GM12878 (cell line): ENCODE measurements at regions not wholly inside any gene's neighbourhood (a gene's known extent, or its start where the extent isn't known, plus 50 kb on each side); places are given as distances from the start of the nearest gene placed in this dataset.
A peak's percentile ranks its signal among the peaks of the same experiment; 100 is the strongest.

ENCODE experiments used
- ATAC-seq: fragments of 200-7000 bp; cut with Tn5 transposase; 3 replicates; pipeline ENCODE4 v1.9.1; 2020; ENCODE audit warnings: mild to moderate bottlenecking, moderate library complexity
- BruUV-seq: library from RNA; stranded (reverse); fragments of 400-500 nt; replicated peaks from 2 replicates; lab custom pipeline; 2021; lab: Mats Ljungman, UMichigan
- CTCF ChIA-PET: fragments of 300-600 bp; sonication (Branson Sonifier 250); formaldehyde crosslinking; extraction: SDS; loops from one replicate; lab custom pipeline; 2021; ENCODE audit warnings: inconsistent platforms; lab: Yijun Ruan, JAX
- POLR2A ChIA-PET: fragments of 350-600 bp; formaldehyde crosslinking; extraction: SDS; loops from one replicate; lab custom pipeline; 2021; ENCODE audit warnings: inconsistent platforms; lab: Charles Lee
- RAD21 ChIA-PET: fragments of 300-600 bp; sonication (Branson Sonifier 250); formaldehyde crosslinking; loops from one replicate; lab custom pipeline; 2023; ENCODE audit warnings: antibody characterized with exemption; ENCODE audit not compliant: unreplicated experiment; lab: Charles Lee
- SMC1A ChIA-PET: fragments of 300-600 bp; sonication (Branson Sonifier 250); formaldehyde crosslinking; loops from one replicate; lab custom pipeline; 2023; ENCODE audit not compliant: unreplicated experiment, uncharacterized antibody; lab: Charles Lee
- DNase-seq: peaks from one replicate; pipeline ENCODE4 v3.0.0-alpha.2; 2011; ENCODE audit warnings: low read depth, low spot score
- FAIRE-seq: peaks from 3 replicates; lab custom pipeline; 2011; peaks lifted over from hg19 to GRCh38; lab: Jason Lieb, UNC
- H2AFZ ChIP-seq: 2 replicates; pipeline ENCODE4 v1.6.0; 2011; ENCODE audit warnings: low read depth, low read length, control low read depth; ENCODE audit not compliant: control insufficient read depth
- H3K27ac ChIP-seq: 2 replicates; pipeline ENCODE4 v1.5.1; 2011; ENCODE audit warnings: control low read depth; ENCODE audit not compliant: control insufficient read depth, insufficient read depth
- H3K27me3 ChIP-seq, 2 experiments: replicated peaks in 1 of 2; 2 replicates each; pipeline versions ENCODE4 v1.6.0 to v1.6.1; 2011; ENCODE audit warnings: low read length in 1 of 2; ENCODE audit not compliant: control insufficient read depth in 2 of 2, insufficient read depth in 2 of 2
- H3K36me3 ChIP-seq, 2 experiments: 2 replicates each; pipeline ENCODE4 v1.5.1; 2011; ENCODE audit warnings: low read length in 1 of 2; ENCODE audit not compliant: control insufficient read depth in 2 of 2, insufficient read depth in 2 of 2
- H3K4me1 ChIP-seq: 2 replicates; pipeline ENCODE4 v1.6.1; 2011; ENCODE audit warnings: mild to moderate bottlenecking, low read length, moderate library complexity, mixed read lengths; ENCODE audit not compliant: control insufficient read depth, insufficient read depth
- H3K4me2 ChIP-seq: 2 replicates; pipeline ENCODE4 v1.6.0; 2011; ENCODE audit warnings: control low read depth; ENCODE audit not compliant: control insufficient read depth, insufficient read depth
- H3K4me3 ChIP-seq: fragments of 200-600 bp; sonication (generic); 2 replicates; pipeline ENCODE4 v1.5.1; 2016
- H3K79me2 ChIP-seq: 2 replicates; pipeline ENCODE4 v1.6.0; 2011; ENCODE audit warnings: low read length; ENCODE audit not compliant: control insufficient read depth, insufficient read depth
- H3K9ac ChIP-seq: 2 replicates; pipeline ENCODE4 v1.8.0; 2011; ENCODE audit warnings: low read length, control low read depth, mixed read lengths; ENCODE audit not compliant: control insufficient read depth, insufficient read depth
- H3K9me3 ChIP-seq: replicated peaks from 3 replicates; pipeline ENCODE4 v1.5.1; 2011; ENCODE audit warnings: mild to moderate bottlenecking, low read length; ENCODE audit not compliant: control insufficient read depth, insufficient read depth
- H4K20me1 ChIP-seq: 2 replicates; pipeline ENCODE4 v1.6.0; 2011; ENCODE audit not compliant: control insufficient read depth, insufficient read depth
- CTCF ChIP-seq, 3 experiments: IDR thresholded peaks in 2 of 3; conservative IDR thresholded peaks in 1 of 3; 2 replicates each; pipeline ENCODE4 v1.5.1; 2011; ENCODE audit warnings: low read depth in 3 of 3, low read length in 3 of 3, mild to moderate bottlenecking in 3 of 3, control low read depth in 2 of 3, moderate library complexity in 2 of 3, inconsistent platforms in 1 of 3, mixed read lengths in 1 of 3; ENCODE audit not compliant: control insufficient read depth in 2 of 3, insufficient read depth in 1 of 3; ENCODE audit errors: extremely low read depth in 1 of 3
- HDGF ChIP-seq: fragments of 450-650 bp; IDR thresholded peaks from 2 replicates; pipeline ENCODE4 v1.6.1; 2016; ENCODE audit warnings: antibody characterized with exemption
- KAT2A ChIP-seq: conservative IDR thresholded peaks from 2 replicates; pipeline ENCODE4 v1.6.1; 2011; ENCODE audit warnings: low read depth, low read length; ENCODE audit not compliant: control insufficient read depth
- KDM1A ChIP-seq: fragments of 200-600 bp; sonication (generic); IDR thresholded peaks from 2 replicates; pipeline ENCODE4 v1.6.1; 2016; ENCODE audit warnings: borderline replicate concordance
- KLF5 ChIP-seq: fragments of 450-650 bp; IDR thresholded peaks from 2 replicates; pipeline ENCODE4 v1.6.1; 2014; ENCODE audit warnings: mild to moderate bottlenecking; ENCODE audit not compliant: partially characterized antibody
- MEF2A ChIP-seq: IDR thresholded peaks from 2 replicates; pipeline ENCODE4 v1.6.1; 2011; ENCODE audit warnings: low read depth, mild to moderate bottlenecking, low read length, moderate library complexity; ENCODE audit not compliant: insufficient read depth
- NFIC ChIP-seq: IDR thresholded peaks from 2 replicates; pipeline ENCODE4 v1.6.1; 2012; ENCODE audit warnings: low read depth, mild to moderate bottlenecking, inconsistent platforms, low read length, moderate library complexity
- NFYA ChIP-seq: IDR thresholded peaks from 2 replicates; pipeline ENCODE4 v1.6.1; 2011; ENCODE audit warnings: low read depth, mild to moderate bottlenecking, low read length, improper control_type of control experiment, borderline replicate concordance
- NFYB ChIP-seq: IDR thresholded peaks from 2 replicates; pipeline ENCODE4 v1.6.1; 2011; ENCODE audit warnings: low read depth, mild to moderate bottlenecking, low read length, improper control_type of control experiment, moderate library complexity; ENCODE audit not compliant: insufficient read depth
- PML ChIP-seq: IDR thresholded peaks from 2 replicates; pipeline ENCODE4 v1.6.1; 2012; ENCODE audit warnings: low read length, inconsistent platforms
- RAD21 ChIP-seq: IDR thresholded peaks from 2 replicates; pipeline ENCODE4 v1.6.1; 2011; ENCODE audit warnings: mild to moderate bottlenecking, low read depth, low read length, moderate library complexity; ENCODE audit not compliant: insufficient read depth
- SUZ12 ChIP-seq: fragments of 200-600 bp; sonication (generic); IDR thresholded peaks from one replicate; pipeline ENCODE4 v1.6.1; 2018; ENCODE audit warnings: antibody characterized with exemption, mild to moderate bottlenecking; ENCODE audit not compliant: unreplicated experiment
- USF2 ChIP-seq: IDR thresholded peaks from 2 replicates; pipeline ENCODE4 v1.6.1; 2011; ENCODE audit warnings: low read depth, low read length, improper control_type of control experiment, borderline replicate concordance
- YY1 ChIP-seq: IDR thresholded peaks from 2 replicates; pipeline ENCODE4 v1.6.1; 2011; ENCODE audit warnings: low read depth, mild to moderate bottlenecking, low read length
- WGBS: methylation state at CpG from one replicate; pipeline ENCODE4 v1.1.6; 2016; ENCODE audit warnings: low lambda C conversion rate; ENCODE audit not compliant: insufficient replicate concordance, insufficient coverage; ENCODE audit errors: missing lambda C conversion rate; 5-methylcytosine and 5-hydroxymethylcytosine counted together
- in situ Hi-C: fragments of 300-500 bp; cut with MboI; formaldehyde crosslinking; loops from 9 replicates; pipeline ENCODE4 v1.14.3; 2018; ENCODE audit warnings: mixed read lengths
- intact Hi-C: fragments of 100-400 bp; cut with micrococcal nuclease; formaldehyde crosslinking; loops from one replicate; pipeline ENCODE4 v1.14.2; 2022; ENCODE audit not compliant: unreplicated experiment

- RAD21 ChIA-PET: interaction anchor here (0.9 to 1.3 kb wide), 3 partner anchors 27 to 141 kb away, joined by 3 to 8 read pairs (median 3); no protein-coding TSS in a partner anchor
- H3K9me3 ChIP-seq: no peaks in the 10 kb centered on the region
- FAIRE-seq (peak; percentile 38), DNase-seq (no peak), ATAC-seq (peak; percentile 71)
- H3K9ac ChIP-seq: no peak overlapping the region
- H3K4me1 ChIP-seq: peaks cover 19% of the 10 kb centered on the region
- peak overlapping the region; percentile 1; the same call in 1 of the 2 replicates for H2AFZ ChIP-seq
- CTCF ChIA-PET: interaction anchor here (1.5 kb wide), 1 partner anchor 14 kb away, joined by 3 read pairs; no protein-coding TSS in a partner anchor
- SMC1A ChIA-PET: interaction anchor here (0.6 to 0.7 kb wide), 2 partner anchors 166 to 211 kb away, joined by 3 read pairs; no protein-coding TSS in a partner anchor
- intact Hi-C loops (no loop called here), in situ Hi-C loops (no loop called here)
- H3K27ac ChIP-seq: no peak overlapping the region
- H3K27me3 ChIP-seq: peaks cover 0 to 1% of the 10 kb centered on the region in 2 experiments; a peak in 2 of 4 replicates
- POLR2A ChIA-PET: interaction anchor here (0.7 to 1.1 kb wide), 2 partner anchors 27 to 29 kb away, joined by 3 to 5 read pairs; no protein-coding TSS in a partner anchor
- peak overlapping the region; percentile 26 for H3K4me2 ChIP-seq
- no peaks in the 10 kb centered on the region for H3K36me3 ChIP-seq
- no peak overlapping the region for H3K4me3 ChIP-seq
- TF ChIP-seq NFIC (0 out of 2 replicates have a peak, but pooled peaks have one; percentile 22), RAD21 (0 out of 2 replicates have a peak, but pooled peaks have one; percentile 22), HDGF (no peak)
- BruUV-seq: no TSS peak
- WGBS: 73% methylated on average over 5 of the region's 5 CpGs
- H4K20me1 ChIP-seq: no peaks in the 10 kb centered on the region
- H3K79me2 ChIP-seq: no peaks in the 10 kb centered on the region
These were observed 132.8 kb upstream of the KLF3 start for GRCh38 chr4:38531141-38531727.

- no peaks in the 10 kb centered on the region for H3K36me3 ChIP-seq
- H2AFZ ChIP-seq: no peak overlapping the region
- in situ Hi-C loops: no loop called here
- H3K4me2 ChIP-seq: no peak overlapping the region
- peaks cover 0 to 2% of the 10 kb centered on the region in 2 experiments; a peak in 2 of 4 replicates for H3K27me3 ChIP-seq
- ATAC-seq: no peak
- H3K9ac ChIP-seq: no peak overlapping the region
- SMC1A ChIA-PET: no interaction called here
- no peaks in the 10 kb centered on the region for H4K20me1 ChIP-seq
- 54% methylated on average over 6 of the region's 6 CpGs for WGBS
- DNase-seq: no peak
- no peaks in the 10 kb centered on the region for H3K9me3 ChIP-seq
- no peaks in the 10 kb centered on the region for H3K79me2 ChIP-seq
- POLR2A ChIA-PET: no interaction called here
- RAD21 ChIA-PET: no interaction called here
- CTCF ChIA-PET: no interaction called here
- intact Hi-C loops: no loop called here
- no peak for FAIRE-seq
- BruUV-seq: no TSS peak
- H3K4me1 ChIP-seq: peaks cover 19% of the 10 kb centered on the region
- H3K4me3 ChIP-seq: no peak overlapping the region
- no peak overlapping the region for H3K27ac ChIP-seq
- no peak for TF ChIP-seq SUZ12
- TF ChIP-seq HDGF: no peak
- no peak for TF ChIP-seq KDM1A
- no peak for TF ChIP-seq CTCF (IDR thresholded peaks at IDR 0.05 in 2 of 3, conservative IDR thresholded peaks at IDR 0.05 in 1 of 3; ENCODE audit: control insufficient read depth in 2 of 3, extremely low read depth in 1 of 3, insufficient read depth in 1 of 3, low read depth in 3 of 3, low read length in 3 of 3)
- TF ChIP-seq KAT2A: no peak
- TF ChIP-seq KLF5: no peak
- TF ChIP-seq NFYA: no peak
- TF ChIP-seq PML: no peak
- TF ChIP-seq USF2: no peak
- no peak for TF ChIP-seq NFYB
- no peak for TF ChIP-seq MEF2A
- TF ChIP-seq YY1: no peak
These were observed 131.0 kb upstream of the KLF3 start for GRCh38 chr4:38532908-38533499.
